ENCODE measurements at regions not wholly inside any gene's neighbourhood (a gene's known extent, or its start where the extent isn't known, plus 50 kb on each side); places are given as distances from the start of the nearest gene placed in this dataset.

DNA sequence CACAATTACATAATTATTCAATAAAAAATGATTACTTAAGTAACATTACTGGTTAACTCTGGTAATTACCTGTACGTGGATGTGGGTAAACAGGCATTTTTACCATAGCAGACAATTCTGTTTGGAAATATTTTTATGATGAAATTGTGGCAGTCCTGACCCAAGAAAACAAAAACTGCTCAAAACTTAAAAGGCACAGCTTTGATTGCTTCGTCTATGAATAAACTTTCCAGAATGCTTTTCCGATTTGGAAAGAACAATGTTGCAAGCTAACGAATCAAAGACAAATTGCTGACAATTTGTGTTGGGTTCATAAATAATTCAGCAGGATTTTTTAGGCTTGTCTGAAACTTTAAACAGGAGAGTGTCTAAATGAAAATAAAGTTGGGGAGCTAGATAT is 150.6 kb upstream of the GYPA start:
- no peak for TF ChIP-seq POLR2A (IDR thresholded peaks at IDR 0.05)
- TF ChIP-seq, protein P1, sequence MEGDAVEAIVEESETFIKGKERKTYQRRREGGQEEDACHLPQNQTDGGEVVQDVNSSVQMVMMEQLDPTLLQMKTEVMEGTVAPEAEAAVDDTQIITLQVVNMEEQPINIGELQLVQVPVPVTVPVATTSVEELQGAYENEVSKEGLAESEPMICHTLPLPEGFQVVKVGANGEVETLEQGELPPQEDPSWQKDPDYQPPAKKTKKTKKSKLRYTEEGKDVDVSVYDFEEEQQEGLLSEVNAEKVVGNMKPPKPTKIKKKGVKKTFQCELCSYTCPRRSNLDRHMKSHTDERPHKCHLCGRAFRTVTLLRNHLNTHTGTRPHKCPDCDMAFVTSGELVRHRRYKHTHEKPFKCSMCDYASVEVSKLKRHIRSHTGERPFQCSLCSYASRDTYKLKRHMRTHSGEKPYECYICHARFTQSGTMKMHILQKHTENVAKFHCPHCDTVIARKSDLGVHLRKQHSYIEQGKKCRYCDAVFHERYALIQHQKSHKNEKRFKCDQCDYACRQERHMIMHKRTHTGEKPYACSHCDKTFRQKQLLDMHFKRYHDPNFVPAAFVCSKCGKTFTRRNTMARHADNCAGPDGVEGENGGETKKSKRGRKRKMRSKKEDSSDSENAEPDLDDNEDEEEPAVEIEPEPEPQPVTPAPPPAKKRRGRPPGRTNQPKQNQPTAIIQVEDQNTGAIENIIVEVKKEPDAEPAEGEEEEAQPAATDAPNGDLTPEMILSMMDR (IDR thresholded peaks at IDR 0.05): no peak
- TF ChIP-seq POLR2AphosphoS5 (IDR thresholded peaks at IDR 0.05): no peak
- no peak for TF ChIP-seq EP300 (IDR thresholded peaks at IDR 0.05)

All from upper lobe of left lung (tissue), 4 donors.